GM21447 (cell line): ENCODE measurements at regions not wholly inside any gene's neighbourhood (a gene's known extent, or its start where the extent isn't known, plus 50 kb on each side); places are given as distances from the start of the nearest gene placed in this dataset.
"Not testable (repeated sequence)": the region's sequence is repeated elsewhere in the genome, so short reads cannot be mapped to it uniquely, and the experiment has no call there.

ENCODE experiments used
- ATAC-seq: cut with Tn5 transposase; IDR thresholded peaks from one replicate; pipeline ENCODE4 v1.9.1; 2021; ENCODE audit not compliant: unreplicated experiment

- peak; percentile 87 for ATAC-seq
Observed at GRCh38 chr6:82507112-82507511, 143.5 kb downstream of the TPBG start.

GRCh38 chr6:82511546-82511945 lies 147.9 kb downstream of the TPBG start:
- no peak for ATAC-seq

GRCh38 chr6:82517896-82518295 lies 154.3 kb downstream of the TPBG start:
- ATAC-seq = not testable (repeated sequence)

GRCh38 chr6:82521369-82521768 lies 157.8 kb downstream of the TPBG start:
- no peak for ATAC-seq

- ATAC-seq = no peak
Observed at GRCh38 chr6:82521861-82522260, 158.2 kb downstream of the TPBG start.

- ATAC-seq = no peak
Observed at GRCh38 chr6:82524031-82524430, 160.4 kb downstream of the TPBG start.

GRCh38 chr6:82525775-82526495 lies 162.3 kb downstream of the TPBG start:
- no peak for ATAC-seq

GRCh38 chr6:82529960-82530460 lies 166.4 kb downstream of the TPBG start:
- not testable (repeated sequence) for ATAC-seq

- no peak for ATAC-seq
Observed at GRCh38 chr6:82534876-82535275, 171.3 kb downstream of the TPBG start.

GRCh38 chr6:82549480-82549879 lies 185.9 kb downstream of the TPBG start:
- ATAC-seq = not testable (repeated sequence)

- ATAC-seq = not testable (repeated sequence)
Observed at GRCh38 chr6:82551311-82551710, 187.7 kb downstream of the TPBG start.

- ATAC-seq = no peak
Observed at GRCh38 chr6:82551831-82552230, 188.2 kb downstream of the TPBG start.

GRCh38 chr6:82553863-82554531 lies 190.4 kb downstream of the TPBG start:
- ATAC-seq = no peak

GRCh38 chr6:82554666-82555065 lies 191.0 kb downstream of the TPBG start:
- no peak for ATAC-seq

- no peak for ATAC-seq
Observed at GRCh38 chr6:82555801-82556200, 192.2 kb downstream of the TPBG start.

GRCh38 chr6:82558531-82558930 lies 194.9 kb downstream of the TPBG start:
- ATAC-seq = not testable (repeated sequence)

GRCh38 chr6:82567621-82568020 lies 204.0 kb downstream of the TPBG start:
- ATAC-seq = no peak

- peak; percentile 86 for ATAC-seq
Observed at GRCh38 chr6:82568290-82568993, 204.8 kb downstream of the TPBG start.

GRCh38 chr6:82569022-82569421 lies 205.4 kb downstream of the TPBG start:
- no peak for ATAC-seq

GRCh38 chr6:82570083-82570482 lies 206.5 kb downstream of the TPBG start:
- ATAC-seq = no peak

GRCh38 chr6:82571455-82571854 lies 207.8 kb downstream of the TPBG start:
- ATAC-seq = no peak
